ENCODE measurements at regions not wholly inside any gene's neighbourhood (a gene's known extent, or its start where the extent isn't known, plus 50 kb on each side); places are given as distances from the start of the nearest gene placed in this dataset.

GRCh38 chr7:79734181-79734580 is 280.7 kb upstream of the MAGI2 start:
- no peaks in the 10 kb centered on the region for H3K36me3 ChIP-seq (ENCODE audit: control insufficient read depth, insufficient read depth, low read length)
- no peak overlapping the region for H3K4me3 ChIP-seq (ENCODE audit: low read depth, low read length)
- DNase-seq (ENCODE audit: low read depth): no peak
- no peaks in the 10 kb centered on the region for H3K27me3 ChIP-seq (ENCODE audit: control insufficient read depth, insufficient read depth, low read length)
- no peak for TF ChIP-seq CTCF (IDR thresholded peaks at IDR 0.05; ENCODE audit: insufficient read depth, low read length, poor library complexity, severe bottlenecking)

GRCh38 chr7:79732535-79732934 is 279.1 kb upstream of the MAGI2 start:
- no peaks in the 10 kb centered on the region for H3K27me3 ChIP-seq (ENCODE audit: control insufficient read depth, insufficient read depth, low read length)
- no peak for DNase-seq (ENCODE audit: low read depth)
- H3K4me3 ChIP-seq (ENCODE audit: low read depth, low read length): no peak overlapping the region
- H3K36me3 ChIP-seq (ENCODE audit: control insufficient read depth, insufficient read depth, low read length): no peaks in the 10 kb centered on the region
- no peak for TF ChIP-seq CTCF (IDR thresholded peaks at IDR 0.05; ENCODE audit: insufficient read depth, low read length, poor library complexity, severe bottlenecking)

GRCh38 chr7:79730971-79731370 is 277.5 kb upstream of the MAGI2 start:
- Histone ChIP-seq H3K4me3 (ENCODE audit: low read depth, low read length) (no peak overlapping the region), H3K36me3 (ENCODE audit: control insufficient read depth, insufficient read depth, low read length) (no peaks in the 10 kb centered on the region), H3K27me3 (ENCODE audit: control insufficient read depth, insufficient read depth, low read length) (no peaks in the 10 kb centered on the region)
- no peak for TF ChIP-seq CTCF (IDR thresholded peaks at IDR 0.05; ENCODE audit: insufficient read depth, low read length, poor library complexity, severe bottlenecking)
- no peak for DNase-seq (ENCODE audit: low read depth)

- Histone ChIP-seq H3K27me3 (ENCODE audit: control insufficient read depth, insufficient read depth, low read length) (no peaks in the 10 kb centered on the region), H3K4me3 (ENCODE audit: low read depth, low read length) (no peak overlapping the region), H3K36me3 (ENCODE audit: control insufficient read depth, insufficient read depth, low read length) (no peaks in the 10 kb centered on the region)
- DNase-seq (ENCODE audit: low read depth): no peak
- TF ChIP-seq CTCF (IDR thresholded peaks at IDR 0.05; ENCODE audit: insufficient read depth, low read length, poor library complexity, severe bottlenecking): no peak
These were observed 270.6 kb upstream of the MAGI2 start for GRCh38 chr7:79723833-79724618.

GRCh38 chr7:79722217-79722616 is 268.8 kb upstream of the MAGI2 start:
- TF ChIP-seq CTCF (IDR thresholded peaks at IDR 0.05; ENCODE audit: insufficient read depth, low read length, poor library complexity, severe bottlenecking): no peak
- Histone ChIP-seq H3K27me3 (ENCODE audit: control insufficient read depth, insufficient read depth, low read length) (no peaks in the 10 kb centered on the region), H3K4me3 (ENCODE audit: low read depth, low read length) (no peak overlapping the region), H3K36me3 (ENCODE audit: control insufficient read depth, insufficient read depth, low read length) (no peaks in the 10 kb centered on the region)
- no peak for DNase-seq (ENCODE audit: low read depth)

- H3K4me3 ChIP-seq (ENCODE audit: low read depth, low read length): no peak overlapping the region
- no peak for DNase-seq (ENCODE audit: low read depth)
- H3K27me3 ChIP-seq (ENCODE audit: control insufficient read depth, insufficient read depth, low read length): no peaks in the 10 kb centered on the region
- no peak for TF ChIP-seq CTCF (IDR thresholded peaks at IDR 0.05; ENCODE audit: insufficient read depth, low read length, poor library complexity, severe bottlenecking)
- no peaks in the 10 kb centered on the region for H3K36me3 ChIP-seq (ENCODE audit: control insufficient read depth, insufficient read depth, low read length)
These were observed 265.7 kb upstream of the MAGI2 start for GRCh38 chr7:79719216-79719615.
